Fibroblast of the aortic adventitia (primary cell): ENCODE measurements at regions not wholly inside any gene's neighbourhood (a gene's known extent, or its start where the extent isn't known, plus 50 kb on each side); places are given as distances from the start of the nearest gene placed in this dataset.
A peak's percentile ranks its signal among the peaks of the same experiment; 100 is the strongest.

Experiments used
- DNase-seq: peaks from one replicate; pipeline ENCODE4 v3.0.0-alpha.2; 2010; ENCODE audit warnings: low read depth
- H3K4me3 ChIP-seq: 2 replicates; pipeline ENCODE4 v1.5.1; 2011; ENCODE audit warnings: low read depth, mild to moderate bottlenecking, control low read depth, low read length, moderate library complexity
- TF ChIP-seq, protein P1 (sequence below): IDR thresholded peaks from 2 replicates; pipeline ENCODE4 v1.5.1; 2011; ENCODE audit warnings: mild to moderate bottlenecking, low read length, control low read depth, inconsistent platforms; ENCODE audit not compliant: insufficient read depth

DNA sequence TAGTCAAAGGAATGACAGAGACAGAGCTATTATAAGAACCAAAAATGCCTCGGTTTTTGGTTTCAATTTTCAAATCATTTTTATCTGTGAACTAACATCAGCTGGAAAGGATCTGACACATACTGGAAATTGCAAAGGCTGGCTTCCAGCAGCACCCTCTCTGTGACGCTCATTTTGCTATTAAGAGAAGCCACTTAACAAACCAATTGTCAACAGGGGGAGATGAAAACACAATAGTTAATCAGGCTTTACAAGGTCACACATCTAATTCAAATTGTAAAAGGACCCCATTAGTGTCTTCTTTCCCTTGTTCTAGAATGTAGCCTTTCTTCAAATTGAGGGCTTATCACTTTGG is 160.5 kb downstream of the TFAP2B start:
- no peak for DNase-seq
- no peak overlapping the region for H3K4me3 ChIP-seq
- TF ChIP-seq, protein P1, sequence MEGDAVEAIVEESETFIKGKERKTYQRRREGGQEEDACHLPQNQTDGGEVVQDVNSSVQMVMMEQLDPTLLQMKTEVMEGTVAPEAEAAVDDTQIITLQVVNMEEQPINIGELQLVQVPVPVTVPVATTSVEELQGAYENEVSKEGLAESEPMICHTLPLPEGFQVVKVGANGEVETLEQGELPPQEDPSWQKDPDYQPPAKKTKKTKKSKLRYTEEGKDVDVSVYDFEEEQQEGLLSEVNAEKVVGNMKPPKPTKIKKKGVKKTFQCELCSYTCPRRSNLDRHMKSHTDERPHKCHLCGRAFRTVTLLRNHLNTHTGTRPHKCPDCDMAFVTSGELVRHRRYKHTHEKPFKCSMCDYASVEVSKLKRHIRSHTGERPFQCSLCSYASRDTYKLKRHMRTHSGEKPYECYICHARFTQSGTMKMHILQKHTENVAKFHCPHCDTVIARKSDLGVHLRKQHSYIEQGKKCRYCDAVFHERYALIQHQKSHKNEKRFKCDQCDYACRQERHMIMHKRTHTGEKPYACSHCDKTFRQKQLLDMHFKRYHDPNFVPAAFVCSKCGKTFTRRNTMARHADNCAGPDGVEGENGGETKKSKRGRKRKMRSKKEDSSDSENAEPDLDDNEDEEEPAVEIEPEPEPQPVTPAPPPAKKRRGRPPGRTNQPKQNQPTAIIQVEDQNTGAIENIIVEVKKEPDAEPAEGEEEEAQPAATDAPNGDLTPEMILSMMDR, result no peak

DNA sequence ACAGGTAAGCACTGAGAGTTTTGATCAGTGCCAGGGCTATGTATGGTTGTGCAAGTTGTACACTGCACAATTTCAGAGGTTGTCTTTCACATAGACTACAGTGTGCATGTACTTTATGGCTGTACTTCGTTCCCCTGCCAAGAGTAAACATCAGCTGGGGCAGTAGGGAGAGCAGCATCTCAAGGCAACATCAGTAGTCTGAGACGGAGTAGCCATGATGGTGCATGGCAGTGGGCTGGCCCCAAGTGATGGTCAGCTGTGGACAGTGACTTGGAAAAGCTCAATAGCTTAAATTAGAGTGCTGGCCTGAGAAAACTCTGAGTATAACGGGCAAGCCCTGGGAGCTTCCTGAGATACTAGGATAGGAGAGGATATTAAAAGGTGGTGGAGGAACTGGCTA is 165.5 kb downstream of the TFAP2B start:
- TF ChIP-seq, protein P1, result no peak
- no peak overlapping the region for H3K4me3 ChIP-seq
- DNase-seq, result no peak

DNA sequence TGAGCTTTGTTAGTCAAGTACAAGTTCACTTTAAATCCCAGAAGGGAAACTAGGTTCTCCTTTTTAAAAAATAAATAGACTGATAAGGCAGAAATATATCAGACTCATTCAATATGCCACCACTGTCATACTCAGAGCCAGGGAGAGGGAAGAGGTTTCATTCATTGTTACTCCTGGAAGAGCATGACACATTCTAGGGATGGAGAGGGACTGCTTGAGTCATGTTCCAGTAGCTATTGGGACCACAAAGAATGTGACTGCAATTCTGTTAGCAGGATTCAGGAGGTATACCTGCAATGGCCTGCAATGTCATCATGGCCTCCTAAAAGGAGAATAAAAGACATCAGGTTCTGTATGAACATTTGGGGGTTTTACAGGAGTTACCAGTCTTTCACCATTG is 167.6 kb downstream of the TFAP2B start:
- DNase-seq, result no peak
- TF ChIP-seq, protein P1, result no peak
- H3K4me3 ChIP-seq, result no peak overlapping the region

DNA sequence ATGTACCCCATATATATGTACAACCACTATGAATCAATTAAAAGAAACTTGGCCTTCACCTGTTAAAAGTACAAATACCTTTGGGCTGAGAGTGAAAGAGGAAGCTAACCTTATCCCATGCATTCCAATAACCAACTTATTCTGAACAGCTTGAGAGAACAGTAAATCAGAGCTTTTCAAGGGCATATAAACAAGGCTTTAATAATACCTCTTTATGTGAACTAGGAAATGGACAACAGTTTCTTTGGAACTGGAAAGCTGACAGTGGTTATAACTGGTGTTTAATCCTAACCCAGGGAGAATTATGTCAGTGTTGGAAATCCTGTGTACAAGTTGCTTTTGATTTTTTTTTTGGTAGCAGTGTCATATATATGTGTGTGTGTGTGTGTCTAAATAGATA is 170.5 kb downstream of the TFAP2B start:
- TF ChIP-seq, protein P1, result no peak
- DNase-seq, result no peak
- H3K4me3 ChIP-seq, result no peak overlapping the region

DNA sequence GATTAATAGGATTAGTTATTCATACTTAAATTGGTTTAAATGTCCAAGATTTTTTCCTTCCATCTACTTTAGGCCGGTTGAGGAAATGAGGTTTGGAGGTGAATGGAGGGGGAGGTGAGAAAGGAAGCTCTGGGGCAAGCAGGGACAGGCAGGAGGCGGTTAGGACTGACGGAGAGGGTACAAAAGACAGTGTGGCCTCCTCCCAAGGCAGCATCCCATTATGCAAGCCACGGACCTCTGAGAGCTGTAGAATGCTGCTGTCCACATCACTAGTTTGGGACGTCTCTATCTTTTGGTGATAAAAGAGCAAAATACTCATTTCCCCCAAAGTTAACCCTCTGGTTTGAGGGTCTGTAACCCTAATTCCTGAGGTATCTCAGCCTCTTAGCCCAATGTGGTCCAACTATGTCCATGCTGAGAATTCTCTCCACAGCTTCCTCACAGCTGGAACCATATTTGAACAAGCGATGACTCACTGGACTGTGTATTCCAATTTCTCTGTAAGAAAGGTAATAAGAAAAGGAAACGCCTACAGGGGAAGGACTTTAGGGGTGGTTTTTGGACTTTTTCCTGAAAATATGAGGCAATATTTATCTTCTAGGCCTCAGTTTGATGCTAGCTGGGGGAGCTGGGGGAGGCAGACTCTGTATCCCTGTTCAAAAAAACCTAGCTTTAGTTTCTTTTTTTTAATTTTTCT is 172.2 kb downstream of the TFAP2B start:
- TF ChIP-seq, protein P1, result no peak
- peak; percentile 4 for DNase-seq
- H3K4me3 ChIP-seq, result no peak overlapping the region

DNA sequence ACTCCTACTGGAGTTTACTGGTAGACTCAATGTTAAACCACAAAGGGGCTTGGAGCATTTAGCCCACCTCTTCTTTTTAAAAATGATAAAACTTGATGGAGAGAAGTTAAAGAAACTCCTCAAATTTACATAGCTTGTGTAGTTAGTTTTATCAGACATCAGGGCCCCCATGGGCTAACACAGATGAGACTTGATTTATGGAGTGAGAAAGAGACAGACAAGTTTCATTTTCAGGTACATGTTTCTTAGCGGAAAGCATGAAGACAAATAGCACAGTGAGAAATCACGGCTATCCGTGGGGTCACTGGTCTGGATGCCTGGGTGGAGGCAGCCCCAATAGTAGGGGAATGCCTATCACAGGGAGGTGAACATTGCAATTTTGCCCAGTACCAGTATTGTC is 173.6 kb downstream of the TFAP2B start:
- no peak for DNase-seq
- TF ChIP-seq, protein P1, result no peak
- H3K4me3 ChIP-seq, result no peak overlapping the region
